NT2/D1 (cell line): ENCODE measurements at regions not wholly inside any gene's neighbourhood (a gene's known extent, or its start where the extent isn't known, plus 50 kb on each side); places are given as distances from the start of the nearest gene placed in this dataset.

Experiments
- SUZ12 ChIP-seq: IDR thresholded peaks from 2 replicates; pipeline ENCODE4 v1.6.1; 2011; ENCODE audit not compliant: insufficient read length, insufficient read depth; ENCODE audit errors: extremely low read depth
- YY1 ChIP-seq: IDR thresholded peaks from 2 replicates; pipeline ENCODE4 v1.6.1; 2011; ENCODE audit not compliant: insufficient read length, insufficient read depth
- ZNF274 ChIP-seq: IDR thresholded peaks from 2 replicates; pipeline ENCODE4 v1.6.1; 2011; ENCODE audit warnings: mild to moderate bottlenecking, low read depth, low read length

DNA sequence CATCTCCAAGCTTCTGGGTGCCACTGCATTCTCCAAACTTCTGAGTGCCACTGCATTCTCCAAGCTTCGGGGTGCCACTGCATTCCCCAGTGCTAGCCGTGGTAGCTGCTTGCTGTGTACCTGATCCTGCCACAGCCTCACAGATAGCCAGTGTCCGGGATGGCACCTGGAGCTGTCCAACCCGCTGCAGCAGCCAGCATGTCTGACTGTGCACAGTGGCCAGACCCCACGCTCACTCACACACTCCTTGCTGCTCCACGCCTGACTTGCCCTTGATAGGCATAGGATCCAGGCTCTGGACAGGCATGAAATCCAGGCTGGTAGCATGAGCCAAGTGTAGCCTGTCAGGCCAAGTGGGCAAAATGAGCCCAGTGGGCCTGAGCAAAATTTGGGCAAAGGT is 465.0 kb downstream of the GUCY1A2 start:
- TF ChIP-seq ZNF274 (no peak), YY1 (no peak), SUZ12 (no peak)
